PFSK-1 (cell line): ENCODE measurements at regions not wholly inside any gene's neighbourhood (a gene's known extent, or its start where the extent isn't known, plus 50 kb on each side); places are given as distances from the start of the nearest gene placed in this dataset.

Experiments used
- POLR2AphosphoS5 ChIP-seq: IDR thresholded peaks from 2 replicates; pipeline ENCODE4 v1.6.1; 2012; ENCODE audit warnings: low read depth, mild to moderate bottlenecking, control low read depth, low read length, moderate library complexity
- REST ChIP-seq, 2 experiments: IDR thresholded peaks; 2 replicates each; pipeline versions ENCODE4 v1.6.1 to v1.8.0; 2011 to 2012; ENCODE audit warnings: low read depth in 2 of 2, low read length in 2 of 2, control low read depth in 1 of 2, inconsistent platforms in 1 of 2, mild to moderate bottlenecking in 1 of 2, moderate library complexity in 1 of 2; ENCODE audit not compliant: insufficient read depth in 1 of 2
- SIN3A ChIP-seq: IDR thresholded peaks from 2 replicates; pipeline ENCODE4 v1.6.1; 2012; ENCODE audit warnings: mild to moderate bottlenecking, low read length, moderate library complexity, borderline replicate concordance; ENCODE audit not compliant: insufficient read depth
- TAF1 ChIP-seq: IDR thresholded peaks from 2 replicates; pipeline ENCODE4 v1.6.1; 2012; ENCODE audit warnings: low read length, control low read depth, borderline replicate concordance; ENCODE audit not compliant: insufficient read depth

- TF ChIP-seq TAF1 (no peak), REST (IDR thresholded peaks at IDR 0.05; ENCODE audit: insufficient read depth in 1 of 2, low read depth in 2 of 2, low read length in 2 of 2) (no peak), POLR2AphosphoS5 (no peak), SIN3A (no peak)
Observed at GRCh38 chr1:188557053-188557452, 1728.3 kb downstream of the PLA2G4A start.
